Calu3 (cell line): ENCODE measurements at regions not wholly inside any gene's neighbourhood (a gene's known extent, or its start where the extent isn't known, plus 50 kb on each side); places are given as distances from the start of the nearest gene placed in this dataset.

Experiments used
- BruUV-seq: library from RNA; stranded (reverse); fragments of 400-500 nt; replicated peaks from 2 replicates; lab custom pipeline; 2021; lab: Mats Ljungman, UMichigan
- CTCF ChIA-PET: fragments of 300-600 bp; sonication (Branson Sonifier 250); formaldehyde crosslinking; loops from one replicate; lab custom pipeline; 2022; ENCODE audit warnings: antibody characterized with exemption; lab: Charles Lee
- DNase-seq: peaks from one replicate; pipeline ENCODE4 v3.0.0; 2022
- H3K27ac Mint-ChIP-seq: one replicate; pipeline ENCODE4 v1.8.0; 2022; ENCODE audit warnings: mixed read lengths; ENCODE audit not compliant: unreplicated experiment
- H3K27me3 Mint-ChIP-seq: one replicate; pipeline ENCODE4 v1.8.0; 2022; ENCODE audit warnings: mixed read lengths; ENCODE audit not compliant: unreplicated experiment
- H3K36me3 Mint-ChIP-seq: one replicate; pipeline ENCODE4 v1.8.0; 2022; ENCODE audit warnings: mild to moderate bottlenecking, moderate library complexity, mixed read lengths; ENCODE audit not compliant: insufficient read depth, unreplicated experiment
- H3K4me1 Mint-ChIP-seq: one replicate; pipeline ENCODE4 v1.8.0; 2022; ENCODE audit warnings: mild to moderate bottlenecking, low read depth, mixed read lengths; ENCODE audit not compliant: unreplicated experiment
- H3K4me3 Mint-ChIP-seq: one replicate; pipeline ENCODE4 v1.8.0; 2022; ENCODE audit warnings: mild to moderate bottlenecking, low read depth, moderate library complexity, mixed read lengths; ENCODE audit not compliant: unreplicated experiment
- H3K9me3 Mint-ChIP-seq: one replicate; pipeline ENCODE4 v1.8.0; 2022; ENCODE audit warnings: low read depth, mixed read lengths; ENCODE audit not compliant: unreplicated experiment
- intact Hi-C: fragments of 100-400 bp; cut with micrococcal nuclease; formaldehyde crosslinking; loops from one replicate; pipeline ENCODE4 v1.10.0; 2022; ENCODE audit not compliant: unreplicated experiment
- TF ChIP-seq, protein P1 (sequence below): fragments of 200-600 bp; IDR thresholded peaks from one replicate; pipeline ENCODE4 v1.8.0; 2022; ENCODE audit warnings: antibody characterized with exemption; ENCODE audit not compliant: unreplicated experiment

- no peak overlapping the region for H3K27ac Mint-ChIP-seq
- BruUV-seq: no TSS peak
- no peaks in the 10 kb centered on the region for H3K36me3 Mint-ChIP-seq
- TF ChIP-seq, protein P1, sequence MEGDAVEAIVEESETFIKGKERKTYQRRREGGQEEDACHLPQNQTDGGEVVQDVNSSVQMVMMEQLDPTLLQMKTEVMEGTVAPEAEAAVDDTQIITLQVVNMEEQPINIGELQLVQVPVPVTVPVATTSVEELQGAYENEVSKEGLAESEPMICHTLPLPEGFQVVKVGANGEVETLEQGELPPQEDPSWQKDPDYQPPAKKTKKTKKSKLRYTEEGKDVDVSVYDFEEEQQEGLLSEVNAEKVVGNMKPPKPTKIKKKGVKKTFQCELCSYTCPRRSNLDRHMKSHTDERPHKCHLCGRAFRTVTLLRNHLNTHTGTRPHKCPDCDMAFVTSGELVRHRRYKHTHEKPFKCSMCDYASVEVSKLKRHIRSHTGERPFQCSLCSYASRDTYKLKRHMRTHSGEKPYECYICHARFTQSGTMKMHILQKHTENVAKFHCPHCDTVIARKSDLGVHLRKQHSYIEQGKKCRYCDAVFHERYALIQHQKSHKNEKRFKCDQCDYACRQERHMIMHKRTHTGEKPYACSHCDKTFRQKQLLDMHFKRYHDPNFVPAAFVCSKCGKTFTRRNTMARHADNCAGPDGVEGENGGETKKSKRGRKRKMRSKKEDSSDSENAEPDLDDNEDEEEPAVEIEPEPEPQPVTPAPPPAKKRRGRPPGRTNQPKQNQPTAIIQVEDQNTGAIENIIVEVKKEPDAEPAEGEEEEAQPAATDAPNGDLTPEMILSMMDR: no peak
- H3K9me3 Mint-ChIP-seq: peaks cover 3% of the 10 kb centered on the region
- intact Hi-C loops: no loop called here
- CTCF ChIA-PET: no interaction called here
- no peak overlapping the region for H3K4me3 Mint-ChIP-seq
- DNase-seq: no peak
- no peaks in the 10 kb centered on the region for H3K4me1 Mint-ChIP-seq
- no peaks in the 10 kb centered on the region for H3K27me3 Mint-ChIP-seq
Observed at GRCh38 chr10:10146604-10147003, 871.1 kb upstream of the CELF2 start.

DNA sequence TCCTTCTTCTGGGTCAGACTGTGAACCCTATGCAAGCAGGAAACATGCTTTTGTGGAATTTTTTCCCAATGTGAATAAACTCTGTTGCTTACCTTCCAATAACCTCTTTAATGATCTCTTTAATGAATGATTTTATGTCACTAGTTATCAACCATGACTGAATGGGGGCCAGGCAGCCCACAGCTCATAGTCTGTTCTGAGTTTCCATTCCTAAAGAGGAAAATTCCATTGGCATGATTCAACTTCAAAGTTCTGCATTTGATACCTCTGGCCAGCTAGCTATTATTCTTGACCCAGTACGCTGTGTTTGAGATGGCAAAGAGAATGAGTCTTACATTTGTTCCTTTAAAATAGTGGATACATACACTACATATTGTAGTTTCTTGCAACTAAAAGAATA is 867.8 kb upstream of the CELF2 start:
- BruUV-seq: no TSS peak
- intact Hi-C loops: no loop called here
- DNase-seq: no peak

GRCh38 chr10:10156917-10157600 is 860.6 kb upstream of the CELF2 start:
- intact Hi-C loops: no loop called here
- no peak for DNase-seq
- Mint-ChIP-seq H3K27ac (no peak overlapping the region), H3K36me3 (no peaks in the 10 kb centered on the region), H3K4me1 (no peaks in the 10 kb centered on the region), H3K4me3 (no peak overlapping the region), H3K27me3 (no peaks in the 10 kb centered on the region), H3K9me3 (peaks cover 4% of the 10 kb centered on the region)
- BruUV-seq: no TSS peak
- CTCF ChIA-PET: no interaction called here
- TF ChIP-seq, protein P1: no peak

More for the DNA sequence above, 867.8 kb upstream of the CELF2 start:
- Mint-ChIP-seq H3K4me1 (no peaks in the 10 kb centered on the region), H3K27ac (no peak overlapping the region), H3K36me3 (no peaks in the 10 kb centered on the region), H3K9me3 (peaks cover 8% of the 10 kb centered on the region), H3K4me3 (no peak overlapping the region), H3K27me3 (no peaks in the 10 kb centered on the region)
- TF ChIP-seq, protein P1: no peak
- CTCF ChIA-PET: no interaction called here

- Mint-ChIP-seq H3K4me1 (no peaks in the 10 kb centered on the region), H3K27ac (no peak overlapping the region), H3K27me3 (no peaks in the 10 kb centered on the region), H3K36me3 (no peaks in the 10 kb centered on the region), H3K4me3 (no peak overlapping the region), H3K9me3 (peaks cover 8% of the 10 kb centered on the region)
- CTCF ChIA-PET: no interaction called here
- TF ChIP-seq, protein P1: no peak
- no TSS peak for BruUV-seq
- no peak for DNase-seq
- intact Hi-C loops: no loop called here
Observed at GRCh38 chr10:10160821-10161312, 856.8 kb upstream of the CELF2 start.
